ENCODE measurements at regions not wholly inside any gene's neighbourhood (a gene's known extent, or its start where the extent isn't known, plus 50 kb on each side); places are given as distances from the start of the nearest gene placed in this dataset.

DNA sequence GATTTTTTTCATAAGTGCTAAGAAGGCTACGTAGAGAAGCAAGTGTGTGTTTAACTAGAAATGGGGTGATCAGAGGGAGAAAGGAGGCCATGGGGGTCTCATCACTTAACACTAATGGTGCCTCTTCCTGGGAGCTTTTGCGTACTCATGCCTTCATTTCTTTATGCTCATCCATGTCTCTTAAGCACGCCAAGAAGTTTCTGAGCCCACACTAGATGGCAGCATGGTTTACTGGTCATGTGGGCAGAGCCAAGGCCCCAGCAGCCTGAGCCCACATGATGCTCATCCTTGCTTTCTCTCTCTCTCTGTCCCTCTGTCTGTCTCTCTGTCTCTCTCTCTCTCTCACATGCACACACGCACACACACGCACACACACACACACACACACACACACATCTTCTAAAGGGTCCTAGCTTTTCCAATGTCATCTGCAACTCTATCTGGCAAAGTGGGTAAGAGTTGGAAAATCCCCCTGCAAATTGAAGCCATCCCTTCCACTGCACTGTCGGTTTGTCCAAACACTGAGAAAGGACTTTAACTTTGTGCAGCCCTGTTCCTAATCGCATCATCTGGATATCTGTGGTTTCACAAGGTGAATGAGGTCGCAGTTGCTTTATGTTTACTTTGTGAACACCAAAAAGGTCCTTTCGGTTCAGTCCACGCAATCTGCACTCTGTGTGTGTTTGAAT is 137.1 kb upstream of the CCDC68 start:
- Histone ChIP-seq H3K4me3 (no peak overlapping the region), H3K27me3 (ENCODE audit: low read depth) (no peaks in the 10 kb centered on the region), H3K4me1 (peaks cover 9% of the 10 kb centered on the region), H3K36me3 (no peaks in the 10 kb centered on the region), H3K9me3 (replicated peaks) (no peaks in the 10 kb centered on the region), H3K27ac (replicated peaks) (peak overlapping the region; percentile 30)
- DNase-seq: no peak
- intact Hi-C loops (cut with micrococcal nuclease): loop anchor here (10.0 kb wide), 1 partner anchor 138 kb away; no protein-coding TSS in a partner anchor
- TF ChIP-seq, protein P1, sequence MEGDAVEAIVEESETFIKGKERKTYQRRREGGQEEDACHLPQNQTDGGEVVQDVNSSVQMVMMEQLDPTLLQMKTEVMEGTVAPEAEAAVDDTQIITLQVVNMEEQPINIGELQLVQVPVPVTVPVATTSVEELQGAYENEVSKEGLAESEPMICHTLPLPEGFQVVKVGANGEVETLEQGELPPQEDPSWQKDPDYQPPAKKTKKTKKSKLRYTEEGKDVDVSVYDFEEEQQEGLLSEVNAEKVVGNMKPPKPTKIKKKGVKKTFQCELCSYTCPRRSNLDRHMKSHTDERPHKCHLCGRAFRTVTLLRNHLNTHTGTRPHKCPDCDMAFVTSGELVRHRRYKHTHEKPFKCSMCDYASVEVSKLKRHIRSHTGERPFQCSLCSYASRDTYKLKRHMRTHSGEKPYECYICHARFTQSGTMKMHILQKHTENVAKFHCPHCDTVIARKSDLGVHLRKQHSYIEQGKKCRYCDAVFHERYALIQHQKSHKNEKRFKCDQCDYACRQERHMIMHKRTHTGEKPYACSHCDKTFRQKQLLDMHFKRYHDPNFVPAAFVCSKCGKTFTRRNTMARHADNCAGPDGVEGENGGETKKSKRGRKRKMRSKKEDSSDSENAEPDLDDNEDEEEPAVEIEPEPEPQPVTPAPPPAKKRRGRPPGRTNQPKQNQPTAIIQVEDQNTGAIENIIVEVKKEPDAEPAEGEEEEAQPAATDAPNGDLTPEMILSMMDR (IDR thresholded peaks at IDR 0.05; ENCODE audit: borderline replicate concordance): peak; percentile 56

DNA sequence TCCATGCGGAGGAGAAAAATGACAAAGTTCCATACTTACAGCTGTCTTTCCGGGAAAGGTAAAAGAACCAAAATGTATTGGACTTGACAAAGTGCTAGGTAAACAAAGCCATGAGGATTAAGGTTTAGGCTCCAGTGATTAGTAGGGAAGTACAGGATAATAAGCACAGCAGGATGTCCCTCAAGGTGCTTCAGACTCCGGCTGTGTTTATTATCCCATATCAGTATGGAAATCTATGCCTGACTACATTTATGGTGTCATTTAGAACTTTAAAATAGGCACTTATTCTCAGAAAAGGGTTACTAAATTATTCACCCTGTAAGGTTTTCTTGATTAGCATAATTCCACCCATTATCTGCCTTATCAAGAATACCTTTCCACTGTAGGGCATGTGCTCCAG is 136.3 kb upstream of the CCDC68 start:
- intact Hi-C loops (cut with micrococcal nuclease): loop anchor here (10.0 kb wide), 1 partner anchor 139 kb away; no protein-coding TSS in a partner anchor
- no peaks in the 10 kb centered on the region for H3K9me3 ChIP-seq (replicated peaks)
- no peaks in the 10 kb centered on the region for H3K36me3 ChIP-seq
- no peak overlapping the region for H3K4me3 ChIP-seq
- H3K4me1 ChIP-seq: peaks cover 9% of the 10 kb centered on the region
- H3K27me3 ChIP-seq (ENCODE audit: low read depth): no peaks in the 10 kb centered on the region
- H3K27ac ChIP-seq (replicated peaks): no peak overlapping the region
- TF ChIP-seq, protein P1 (IDR thresholded peaks at IDR 0.05; ENCODE audit: borderline replicate concordance): no peak
- no peak for DNase-seq

DNA sequence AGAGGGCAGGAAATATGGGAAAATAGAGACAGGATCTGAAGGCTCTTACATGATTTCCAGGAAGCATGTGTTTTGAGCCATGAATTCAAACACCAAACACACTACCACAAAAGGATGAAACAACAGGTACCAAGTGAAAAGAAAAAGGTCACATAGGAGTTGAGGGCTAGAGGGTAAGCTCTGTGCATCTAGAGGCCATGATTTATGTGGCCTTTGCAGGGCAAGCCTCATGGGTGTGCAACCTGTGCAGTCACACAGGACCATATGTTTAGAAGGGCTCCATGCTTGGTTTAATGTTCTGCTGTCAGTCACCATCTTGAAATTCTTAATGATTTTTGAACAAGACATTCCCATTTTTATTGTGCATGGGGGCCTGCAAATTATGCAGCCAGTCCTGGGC is 134.5 kb upstream of the CCDC68 start:
- Histone ChIP-seq H3K36me3 (no peaks in the 10 kb centered on the region), H3K4me1 (peaks cover 9% of the 10 kb centered on the region), H3K27me3 (ENCODE audit: low read depth) (no peaks in the 10 kb centered on the region), H3K4me3 (no peak overlapping the region), H3K27ac (replicated peaks) (no peak overlapping the region), H3K9me3 (replicated peaks) (no peaks in the 10 kb centered on the region)
- no peak for DNase-seq
- TF ChIP-seq, protein P1 (IDR thresholded peaks at IDR 0.05; ENCODE audit: borderline replicate concordance): no peak
- intact Hi-C loops (cut with micrococcal nuclease): loop anchor here (10.0 kb wide), 1 partner anchor 141 kb away; no protein-coding TSS in a partner anchor

DNA sequence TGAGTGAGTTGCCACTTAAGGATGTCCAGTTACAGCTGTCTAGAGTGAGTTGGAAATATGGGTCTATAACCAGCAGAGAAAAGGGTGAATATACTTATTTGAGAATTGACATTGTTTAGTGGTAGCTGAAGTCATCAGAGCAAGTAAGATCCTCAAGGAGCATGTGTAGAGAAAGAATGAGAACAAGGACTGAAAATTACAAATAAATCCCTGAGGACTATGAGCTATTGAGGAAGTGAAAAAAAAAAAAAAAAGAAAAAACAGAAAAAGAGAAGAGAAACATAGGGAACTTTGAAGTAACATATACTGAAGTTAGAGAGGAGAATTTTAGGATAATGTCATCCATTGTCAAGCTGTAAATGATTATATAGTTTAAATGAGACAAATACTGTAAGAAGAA is 134.0 kb upstream of the CCDC68 start:
- TF ChIP-seq, protein P1 (IDR thresholded peaks at IDR 0.05; ENCODE audit: borderline replicate concordance): no peak
- no peaks in the 10 kb centered on the region for H3K9me3 ChIP-seq (replicated peaks)
- peaks cover 9% of the 10 kb centered on the region for H3K4me1 ChIP-seq
- no peaks in the 10 kb centered on the region for H3K36me3 ChIP-seq
- no peak overlapping the region for H3K4me3 ChIP-seq
- H3K27ac ChIP-seq (replicated peaks): no peak overlapping the region
- DNase-seq: no peak
- intact Hi-C loops (cut with micrococcal nuclease): loop anchor here (10.0 kb wide), 1 partner anchor 142 kb away; no protein-coding TSS in a partner anchor
- no peaks in the 10 kb centered on the region for H3K27me3 ChIP-seq (ENCODE audit: low read depth)

DNA sequence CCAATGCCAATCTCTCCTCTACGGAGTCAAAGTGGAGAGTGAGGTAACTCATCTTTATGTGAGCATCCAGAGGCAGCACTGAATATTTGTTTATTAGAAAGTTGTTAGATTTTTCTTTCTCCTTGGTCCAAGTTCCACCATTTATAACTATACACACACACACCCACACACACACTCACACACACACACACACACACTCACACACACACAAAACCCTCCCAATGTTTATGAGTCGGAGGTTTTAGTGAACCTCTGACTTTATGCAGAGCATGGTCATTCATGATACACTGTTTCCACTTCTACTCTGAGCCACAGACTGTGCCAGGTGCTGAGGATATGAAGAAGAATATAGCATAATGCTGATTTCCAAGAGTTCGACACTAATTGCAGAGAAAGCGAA is 132.9 kb upstream of the CCDC68 start:
- Histone ChIP-seq H3K27me3 (ENCODE audit: low read depth) (no peaks in the 10 kb centered on the region), H3K9me3 (replicated peaks) (no peaks in the 10 kb centered on the region), H3K4me1 (no peaks in the 10 kb centered on the region), H3K27ac (replicated peaks) (no peak overlapping the region), H3K4me3 (no peak overlapping the region), H3K36me3 (no peaks in the 10 kb centered on the region)
- intact Hi-C loops (cut with micrococcal nuclease): loop anchor here (10.0 kb wide), 1 partner anchor 143 kb away; no protein-coding TSS in a partner anchor
- no peak for DNase-seq
- TF ChIP-seq, protein P1 (IDR thresholded peaks at IDR 0.05; ENCODE audit: borderline replicate concordance): no peak
